ENCODE measurements at regions not wholly inside any gene's neighbourhood (a gene's known extent, or its start where the extent isn't known, plus 50 kb on each side); places are given as distances from the start of the nearest gene placed in this dataset.
A peak's percentile ranks its signal among the peaks of the same experiment; 100 is the strongest.

DNA sequence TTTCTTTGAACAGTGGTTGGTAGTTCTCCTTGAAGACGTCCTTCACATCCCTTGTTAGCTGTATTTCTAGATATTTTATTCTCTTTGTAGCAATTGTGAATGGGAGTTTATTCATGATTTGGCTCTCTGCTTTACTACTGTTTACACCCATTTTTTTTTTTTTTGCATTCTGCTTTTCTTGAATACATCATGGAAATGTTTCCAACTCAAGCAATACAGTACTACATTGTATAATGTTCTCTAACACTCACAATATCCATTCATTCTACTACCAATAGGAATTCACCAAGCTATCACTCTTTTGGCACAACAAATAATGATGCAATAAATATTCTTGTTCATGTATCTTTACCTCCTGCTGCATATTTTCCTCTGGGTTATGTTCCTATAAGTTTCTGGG, 801.7 kb downstream of the NTRK3 start:
- no peaks in the 10 kb centered on the region for H3K27me3 Mint-ChIP-seq (ENCODE audit: insufficient read depth, low read depth, poor library complexity)
- H3K4me1 ChIP-seq (ENCODE audit: insufficient read depth) = no peaks in the 10 kb centered on the region
- H3K79me2 ChIP-seq (replicated peaks; ENCODE audit: insufficient read depth) = no peaks in the 10 kb centered on the region
- H3K27ac Mint-ChIP-seq = no peak overlapping the region
- H3K4me3 ChIP-seq = no peak overlapping the region
- H3K36me3 Mint-ChIP-seq (ENCODE audit: low read depth) = no peaks in the 10 kb centered on the region
- TF ChIP-seq JUNB (IDR thresholded peaks at IDR 0.05; ENCODE audit: unreplicated experiment) (no peak), REST (IDR thresholded peaks at IDR 0.05; ENCODE audit: unreplicated experiment) (no peak), ZNF331 (CRISPR knock-in tag; IDR thresholded peaks at IDR 0.05; ENCODE audit: low read depth) (no peak)
- H3K27ac ChIP-seq (ENCODE audit: low read depth) = no peak overlapping the region
- H2AFZ ChIP-seq = no peak overlapping the region
- no peak for DNase-seq (ENCODE audit: low spot score)
- H3K27me3 ChIP-seq (ENCODE audit: insufficient read depth) = no peaks in the 10 kb centered on the region
- no peaks in the 10 kb centered on the region for H3K36me3 ChIP-seq (ENCODE audit: insufficient read depth)
- H3K9me2 ChIP-seq (ENCODE audit: insufficient read depth) = peaks cover 3% of the 10 kb centered on the region; the same call in 1 of the 2 replicates
- no peak for ATAC-seq
- no peaks in the 10 kb centered on the region for H3F3A ChIP-seq (replicated peaks; ENCODE audit: low read depth)
- no peaks in the 10 kb centered on the region; the same call in 2 of the 3 replicates for H3K9me3 Mint-ChIP-seq
- H4K20me1 ChIP-seq (replicated peaks; ENCODE audit: insufficient read depth) = no peaks in the 10 kb centered on the region
- H3K4me1 Mint-ChIP-seq = peaks cover 4% of the 10 kb centered on the region; the same call in 2 of the 3 replicates
- no peak overlapping the region for H3K4me2 ChIP-seq
- H3K4me3 Mint-ChIP-seq = no peak overlapping the region

DNA sequence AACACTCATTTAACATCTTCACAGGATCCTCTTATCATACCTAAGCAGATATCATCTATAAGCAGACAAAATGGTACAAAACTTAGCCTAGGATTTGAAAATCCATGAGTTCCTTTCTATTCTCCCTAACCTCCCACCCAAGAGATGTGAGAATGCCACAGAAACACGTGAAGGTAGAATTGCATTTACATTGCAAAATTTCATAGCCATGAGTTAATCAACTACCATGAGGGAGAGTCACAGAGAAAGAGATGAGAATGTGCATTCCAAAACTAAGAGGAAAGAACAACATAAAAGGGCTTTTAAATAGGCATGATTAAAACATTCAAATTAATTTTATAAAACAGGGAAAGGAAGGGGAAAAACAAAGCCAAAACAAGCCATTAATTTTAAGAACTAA, 806.2 kb downstream of the NTRK3 start:
- Mint-ChIP-seq H3K4me3 (no peak overlapping the region), H3K4me1 (peaks cover 4% of the 10 kb centered on the region; the same call in 2 of the 3 replicates), H3K27ac (peak overlapping the region; percentile 26; the same call in 1 of the 2 replicates), H3K36me3 (ENCODE audit: low read depth) (no peaks in the 10 kb centered on the region), H3K9me3 (no peaks in the 10 kb centered on the region; the same call in 2 of the 3 replicates), H3K27me3 (ENCODE audit: insufficient read depth, low read depth, poor library complexity) (no peaks in the 10 kb centered on the region)
- no peak overlapping the region for H3K4me3 ChIP-seq
- no peaks in the 10 kb centered on the region for H3F3A ChIP-seq (replicated peaks; ENCODE audit: low read depth)
- 0 out of 2 replicates have a peak, but pooled peaks cover 3% of the 10 kb centered on the region for H3K9me2 ChIP-seq (ENCODE audit: insufficient read depth)
- no peaks in the 10 kb centered on the region for H3K4me1 ChIP-seq (ENCODE audit: insufficient read depth)
- DNase-seq (ENCODE audit: low spot score) (no peak), ATAC-seq (no peak)
- no peaks in the 10 kb centered on the region for H4K20me1 ChIP-seq (replicated peaks; ENCODE audit: insufficient read depth)
- H3K36me3 ChIP-seq (ENCODE audit: insufficient read depth) = no peaks in the 10 kb centered on the region
- no peaks in the 10 kb centered on the region for H3K27me3 ChIP-seq (ENCODE audit: insufficient read depth)
- H3K27ac ChIP-seq (ENCODE audit: low read depth) = no peak overlapping the region
- TF ChIP-seq ZNF331 (CRISPR knock-in tag; IDR thresholded peaks at IDR 0.05; ENCODE audit: low read depth) (no peak), CTCF (conservative IDR thresholded peaks at IDR 0.05; ENCODE audit: low read depth in 2 of 2) (no peak), EZH2phosphoT487 (IDR thresholded peaks at IDR 0.05; ENCODE audit: unreplicated experiment) (no peak), EZH2 (IDR thresholded peaks at IDR 0.05; ENCODE audit: low read depth, unreplicated experiment) (no peak), ZNF114 (CRISPR knock-in tag; IDR thresholded peaks at IDR 0.05) (no peak), POLR2AphosphoS5 (IDR thresholded peaks at IDR 0.05; ENCODE audit: low read depth) (no peak), REST (IDR thresholded peaks at IDR 0.05; ENCODE audit: unreplicated experiment) (no peak)
- TF ChIP-seq, protein P1, sequence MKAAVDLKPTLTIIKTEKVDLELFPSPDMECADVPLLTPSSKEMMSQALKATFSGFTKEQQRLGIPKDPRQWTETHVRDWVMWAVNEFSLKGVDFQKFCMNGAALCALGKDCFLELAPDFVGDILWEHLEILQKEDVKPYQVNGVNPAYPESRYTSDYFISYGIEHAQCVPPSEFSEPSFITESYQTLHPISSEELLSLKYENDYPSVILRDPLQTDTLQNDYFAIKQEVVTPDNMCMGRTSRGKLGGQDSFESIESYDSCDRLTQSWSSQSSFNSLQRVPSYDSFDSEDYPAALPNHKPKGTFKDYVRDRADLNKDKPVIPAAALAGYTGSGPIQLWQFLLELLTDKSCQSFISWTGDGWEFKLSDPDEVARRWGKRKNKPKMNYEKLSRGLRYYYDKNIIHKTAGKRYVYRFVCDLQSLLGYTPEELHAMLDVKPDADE (IDR thresholded peaks at IDR 0.05) = no peak
- no peak overlapping the region for H3K4me2 ChIP-seq
- no peaks in the 10 kb centered on the region for H3K79me2 ChIP-seq (replicated peaks; ENCODE audit: insufficient read depth)
- no peak overlapping the region for H2AFZ ChIP-seq
